ENCODE measurements at regions not wholly inside any gene's neighbourhood (a gene's known extent, or its start where the extent isn't known, plus 50 kb on each side); places are given as distances from the start of the nearest gene placed in this dataset.
"Not testable (repeated sequence)": the region's sequence is repeated elsewhere in the genome, so short reads cannot be mapped to it uniquely, and the experiment has no call there.

DNA sequence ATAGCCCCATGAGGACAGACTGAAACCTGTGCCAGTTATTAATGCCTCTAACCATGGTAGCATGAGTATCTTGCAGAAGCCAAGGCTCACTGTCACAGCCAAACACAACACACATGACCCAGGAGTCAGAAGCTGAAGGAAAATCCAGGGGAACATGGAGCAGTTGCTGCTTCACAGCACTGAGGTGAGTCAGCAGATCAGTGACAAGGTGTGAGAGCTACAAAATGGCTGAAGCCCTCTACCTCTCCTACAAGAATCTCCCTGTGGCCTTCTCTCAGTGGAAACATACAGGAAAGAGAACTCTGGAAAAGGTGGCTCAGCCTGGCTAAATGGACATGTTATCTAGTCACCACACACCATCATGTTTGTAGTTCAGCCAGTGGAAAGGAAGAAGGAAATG, 93.5 kb downstream of the NAB1 start:
- DNase-seq, result no peak

- peak; percentile 20 for DNase-seq
Measured at GRCh38 chr2:190744041-190744440, 95.2 kb downstream of the NAB1 start.

- no peak for DNase-seq
Measured at GRCh38 chr2:190746971-190747761, 98.3 kb downstream of the NAB1 start.

- no peak for DNase-seq
Measured at GRCh38 chr2:190748966-190749365, 100.1 kb downstream of the NAB1 start.

- DNase-seq, result no peak
Measured at GRCh38 chr2:190755772-190756415, 107.0 kb downstream of the NAB1 start.

GRCh38 chr2:190759749-190760213, 110.9 kb downstream of the NAB1 start:
- DNase-seq, result no peak

DNA sequence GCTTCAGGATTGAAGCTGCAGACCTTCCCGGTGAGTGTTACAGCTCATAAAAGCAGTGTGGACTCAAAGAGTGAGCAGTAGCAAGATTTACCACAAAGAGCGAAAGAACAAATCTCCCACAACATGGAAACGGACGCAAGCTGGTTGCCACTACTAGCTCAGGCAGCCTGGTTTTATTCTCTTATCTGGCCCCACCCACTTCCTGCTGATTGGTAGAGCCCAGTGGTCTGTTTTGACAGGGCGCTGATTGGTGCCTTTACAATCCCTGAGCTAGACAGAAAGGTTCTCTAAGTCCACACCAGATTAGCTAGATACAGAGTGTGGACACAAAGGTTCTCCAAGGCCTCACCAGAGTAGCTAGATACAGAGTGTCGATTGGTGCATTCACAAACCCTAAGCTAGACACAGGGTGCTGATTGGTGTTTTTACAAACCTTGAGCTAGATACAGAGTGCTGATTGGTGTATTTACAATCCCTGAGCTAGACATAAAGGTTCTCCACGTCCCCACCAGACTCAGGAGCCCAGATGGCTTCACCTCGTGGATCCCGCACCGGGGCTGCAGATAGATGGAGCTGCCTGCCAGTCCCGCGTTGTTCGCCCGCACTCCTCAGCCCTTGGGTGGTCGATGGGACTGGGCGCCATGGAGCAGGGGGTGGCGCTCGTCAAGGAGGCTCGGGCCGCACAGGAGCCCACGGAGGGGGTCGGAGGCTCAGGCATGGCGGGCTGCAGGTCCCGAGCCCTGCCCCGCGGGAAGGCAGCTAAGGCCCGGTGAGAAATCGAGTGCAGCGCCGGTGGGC, 111.7 kb downstream of the NAB1 start:
- not testable (repeated sequence) for DNase-seq

DNA sequence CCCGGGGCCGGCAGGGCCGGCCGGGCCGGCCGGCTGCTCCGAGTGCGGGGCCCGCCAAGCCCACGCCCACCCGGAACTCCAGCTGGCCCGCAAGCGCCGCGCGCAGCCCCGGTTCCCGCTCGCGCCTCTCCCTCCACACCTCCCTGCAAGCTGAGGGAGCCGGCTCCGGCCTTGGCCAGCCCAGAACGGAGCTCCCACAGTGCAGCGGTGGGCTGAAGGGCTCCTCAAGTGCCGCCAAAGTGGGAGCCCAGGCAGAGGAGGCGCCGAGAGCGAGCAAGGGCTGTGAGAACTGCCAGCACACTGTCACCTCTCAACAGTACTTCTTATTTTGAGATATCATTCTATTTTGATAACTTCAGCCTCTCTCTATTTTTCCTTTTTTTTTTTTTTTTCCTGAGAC, 112.3 kb downstream of the NAB1 start:
- DNase-seq, result not testable (repeated sequence)

DNA sequence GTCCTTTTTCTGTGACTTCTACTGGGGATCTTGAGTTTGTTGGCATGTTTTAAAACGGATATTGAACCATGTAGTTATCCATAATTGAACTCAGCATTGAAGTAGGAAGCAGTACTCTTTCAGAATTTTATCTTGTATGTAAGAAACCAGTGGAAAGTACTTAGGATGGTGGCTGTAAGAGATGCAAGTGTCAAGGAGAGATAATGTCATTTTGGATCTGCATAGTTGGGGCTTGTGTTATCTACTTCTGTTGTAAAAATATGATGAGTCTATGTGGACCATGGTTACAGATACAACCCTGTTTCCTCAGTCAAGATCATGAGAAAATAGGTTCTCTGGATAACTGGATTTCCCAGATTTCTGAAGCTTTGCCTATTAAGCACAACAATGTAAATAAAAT, 113.7 kb downstream of the NAB1 start:
- no peak for DNase-seq

- DNase-seq, result no peak
Measured at GRCh38 chr2:190763100-190763499, 114.2 kb downstream of the NAB1 start.

DNA sequence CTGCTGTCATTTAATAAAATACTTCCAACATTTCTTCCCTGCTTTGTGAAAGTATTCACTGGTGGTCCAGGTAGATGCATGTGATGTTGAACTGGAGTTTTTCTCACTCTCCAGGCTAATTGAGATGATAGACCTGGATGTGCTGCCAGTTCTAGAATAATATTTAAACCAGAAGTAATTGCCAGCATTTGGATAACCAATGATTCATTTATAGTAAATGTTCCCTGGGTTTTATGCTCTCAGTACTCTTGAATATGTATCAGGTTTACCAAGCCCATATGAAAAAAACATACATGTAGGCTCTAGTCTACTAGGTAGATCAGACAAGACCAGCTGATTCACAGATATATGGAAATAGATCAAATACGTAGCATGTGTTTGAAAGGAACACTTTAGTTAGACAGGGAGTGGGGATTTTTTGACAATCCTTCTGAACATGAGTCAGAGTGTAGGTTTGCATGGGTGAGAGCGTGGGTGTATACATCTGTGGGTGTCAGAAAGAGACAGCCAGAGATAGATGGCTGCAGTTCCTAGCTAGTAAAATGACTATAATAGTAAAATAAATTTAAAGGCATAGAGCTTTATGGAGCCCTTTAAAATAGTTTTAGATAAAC, 115.1 kb downstream of the NAB1 start:
- DNase-seq, result no peak

GRCh38 chr2:190765386-190766173, 115.0 kb upstream of the GLS start:
- no peak for DNase-seq

DNA sequence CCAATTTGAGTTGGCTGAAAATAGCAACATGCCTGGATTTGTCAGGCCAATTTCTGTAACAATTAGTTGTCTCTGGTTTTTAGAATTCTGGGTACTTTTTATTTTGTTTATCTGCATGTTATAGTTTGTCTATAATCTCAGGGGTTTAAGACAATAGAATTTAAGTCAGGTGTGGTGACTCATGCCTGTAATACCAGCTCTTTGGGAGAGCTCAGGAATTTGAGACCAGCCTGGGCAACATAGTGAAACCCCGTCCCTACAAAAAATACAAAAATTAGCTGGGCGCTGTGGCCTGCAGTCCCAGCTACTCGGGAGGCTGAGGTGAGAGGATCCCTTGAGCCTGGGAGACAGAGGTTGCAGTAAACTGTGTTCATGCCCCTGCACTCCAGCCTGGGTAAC, 114.4 kb upstream of the GLS start:
- DNase-seq, result no peak

- no peak for DNase-seq
Measured at GRCh38 chr2:190766595-190766994, 114.0 kb upstream of the GLS start.

DNA sequence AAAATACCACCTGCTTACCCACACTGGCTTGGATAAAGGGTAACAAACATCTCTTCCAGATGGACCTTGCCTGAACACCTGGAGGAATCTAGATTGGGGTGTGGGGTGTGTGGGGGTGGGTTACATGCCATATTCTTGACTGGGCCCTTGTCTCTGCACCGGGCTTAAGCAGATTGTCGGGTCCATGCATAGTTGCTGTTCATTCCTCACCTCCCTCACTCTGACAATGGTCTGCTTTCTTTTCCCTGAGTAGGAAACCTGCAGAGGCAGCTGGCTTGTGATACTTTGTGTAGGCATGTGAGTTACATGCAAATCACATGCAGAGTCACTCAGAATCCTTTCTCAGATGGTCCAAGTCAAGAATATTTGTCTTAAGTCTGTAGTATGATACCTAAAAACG, 112.8 kb upstream of the GLS start:
- no peak for DNase-seq

DNA sequence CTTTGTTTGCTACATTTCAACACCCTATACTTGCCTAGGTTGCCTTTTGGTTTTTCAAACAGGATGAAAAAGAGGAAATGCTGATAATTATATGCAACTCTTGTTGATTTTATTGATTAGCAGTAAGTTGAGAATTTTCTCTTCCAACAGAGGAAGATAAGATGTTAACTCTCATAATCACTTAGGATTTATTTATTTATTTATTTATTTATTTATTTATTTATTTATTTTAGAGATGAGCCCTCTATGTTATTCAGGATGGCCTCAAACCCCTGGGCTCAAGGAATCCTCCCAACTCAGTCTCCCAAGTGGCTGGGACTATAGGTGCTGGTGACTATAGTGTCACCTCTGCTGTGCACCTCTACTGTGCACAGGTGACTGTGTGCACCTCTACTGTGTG, 111.4 kb upstream of the GLS start:
- no peak for DNase-seq

- DNase-seq, result no peak
Measured at GRCh38 chr2:190771726-190772125, 108.9 kb upstream of the GLS start.

GRCh38 chr2:190780594-190780993, 100.0 kb upstream of the GLS start:
- DNase-seq, result no peak

GRCh38 chr2:190781604-190782198, 98.9 kb upstream of the GLS start:
- DNase-seq, result no peak

DNA sequence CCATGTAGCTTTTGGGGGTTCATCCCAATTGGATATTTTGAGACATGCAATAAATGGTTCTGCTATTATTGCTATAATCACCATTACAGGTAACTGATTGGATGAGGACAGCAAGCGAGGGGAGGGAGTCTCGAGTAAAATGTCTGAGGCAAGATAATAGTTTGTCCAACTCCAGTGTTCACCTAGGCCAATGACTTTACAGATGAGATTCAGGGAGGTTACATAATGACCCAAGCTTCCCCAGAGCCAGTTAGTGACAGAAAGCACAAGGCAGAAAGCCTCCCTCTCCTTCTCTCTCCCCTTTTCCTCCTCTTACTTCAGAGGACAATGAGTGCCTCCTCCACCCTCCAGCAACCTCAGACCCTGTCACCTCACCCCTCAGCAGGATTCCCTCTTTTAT, 98.4 kb upstream of the GLS start:
- no peak for DNase-seq

All from left kidney (tissue), 1 donor.